ENCODE measurements at regions not wholly inside any gene's neighbourhood (a gene's known extent, or its start where the extent isn't known, plus 50 kb on each side); places are given as distances from the start of the nearest gene placed in this dataset.

DNA sequence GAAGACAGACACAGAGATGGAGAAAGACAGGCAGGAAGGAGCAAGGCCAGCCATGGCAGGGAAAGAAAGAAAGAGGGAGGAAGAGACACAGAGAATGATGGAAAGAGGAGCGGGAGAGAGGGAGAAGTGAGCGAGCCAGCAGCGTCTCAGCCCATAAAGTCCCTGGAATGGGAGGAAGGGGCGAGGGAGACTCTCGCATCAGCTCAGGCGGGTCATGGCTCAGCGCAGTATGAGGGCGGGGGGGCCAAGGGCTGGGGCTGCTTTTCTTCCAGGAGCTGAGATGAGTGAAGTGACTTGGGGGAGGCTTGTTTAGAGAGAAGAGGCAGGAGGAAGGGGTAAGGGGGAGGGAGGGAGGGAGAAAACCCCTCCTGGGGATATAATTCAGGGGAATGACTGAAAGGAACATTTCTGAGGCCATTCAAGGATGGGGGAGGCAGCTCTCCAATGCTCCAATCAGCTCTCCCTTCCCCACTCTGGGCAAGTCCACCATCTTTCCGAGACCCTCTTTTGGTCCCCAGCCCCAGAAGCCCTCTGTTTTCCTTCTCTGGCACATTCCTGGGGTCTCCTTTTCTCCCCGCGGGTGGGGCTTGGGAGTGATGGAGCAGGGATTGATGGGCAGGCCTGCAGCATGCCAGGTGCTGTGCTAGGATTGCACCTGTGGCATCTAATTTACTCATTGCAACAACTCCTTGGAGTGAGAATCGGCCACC lies 87.9 kb downstream of the HIF1AN start:
- no peak overlapping the region for H3K4me2 ChIP-seq (ENCODE audit: low read length)
- no peak overlapping the region for H2AFZ ChIP-seq (ENCODE audit: low read depth, low read length)
- H3K9me2 ChIP-seq (ENCODE audit: insufficient read depth, low read length): no peaks in the 10 kb centered on the region
- peaks cover 15% of the 10 kb centered on the region for H3K27me3 ChIP-seq (ENCODE audit: insufficient read depth, low read depth, low read length)
- H3K36me3 ChIP-seq (ENCODE audit: insufficient read depth, low read length): no peaks in the 10 kb centered on the region
- TF ChIP-seq MXI1 (conservative IDR thresholded peaks at IDR 0.05; ENCODE audit: poor library complexity, severe bottlenecking): no peak
- TF ChIP-seq EZH2 (IDR thresholded peaks at IDR 0.05; ENCODE audit: borderline replicate concordance, insufficient read depth, low read length, poor library complexity, severe bottlenecking): no peak
- TF ChIP-seq RAD21 (conservative IDR thresholded peaks at IDR 0.05): no peak
- TF ChIP-seq TAF1 (IDR thresholded peaks at IDR 0.05; ENCODE audit: low read depth): no peak
- no peak for TF ChIP-seq SMC3 (conservative IDR thresholded peaks at IDR 0.05; ENCODE audit: poor library complexity)
- TF ChIP-seq POLR2AphosphoS5 (IDR thresholded peaks at IDR 0.05): no peak
- TF ChIP-seq, protein P1, sequence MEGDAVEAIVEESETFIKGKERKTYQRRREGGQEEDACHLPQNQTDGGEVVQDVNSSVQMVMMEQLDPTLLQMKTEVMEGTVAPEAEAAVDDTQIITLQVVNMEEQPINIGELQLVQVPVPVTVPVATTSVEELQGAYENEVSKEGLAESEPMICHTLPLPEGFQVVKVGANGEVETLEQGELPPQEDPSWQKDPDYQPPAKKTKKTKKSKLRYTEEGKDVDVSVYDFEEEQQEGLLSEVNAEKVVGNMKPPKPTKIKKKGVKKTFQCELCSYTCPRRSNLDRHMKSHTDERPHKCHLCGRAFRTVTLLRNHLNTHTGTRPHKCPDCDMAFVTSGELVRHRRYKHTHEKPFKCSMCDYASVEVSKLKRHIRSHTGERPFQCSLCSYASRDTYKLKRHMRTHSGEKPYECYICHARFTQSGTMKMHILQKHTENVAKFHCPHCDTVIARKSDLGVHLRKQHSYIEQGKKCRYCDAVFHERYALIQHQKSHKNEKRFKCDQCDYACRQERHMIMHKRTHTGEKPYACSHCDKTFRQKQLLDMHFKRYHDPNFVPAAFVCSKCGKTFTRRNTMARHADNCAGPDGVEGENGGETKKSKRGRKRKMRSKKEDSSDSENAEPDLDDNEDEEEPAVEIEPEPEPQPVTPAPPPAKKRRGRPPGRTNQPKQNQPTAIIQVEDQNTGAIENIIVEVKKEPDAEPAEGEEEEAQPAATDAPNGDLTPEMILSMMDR (IDR thresholded peaks at IDR 0.05; ENCODE audit: poor library complexity, severe bottlenecking): no peak
- TF ChIP-seq, protein P2, sequence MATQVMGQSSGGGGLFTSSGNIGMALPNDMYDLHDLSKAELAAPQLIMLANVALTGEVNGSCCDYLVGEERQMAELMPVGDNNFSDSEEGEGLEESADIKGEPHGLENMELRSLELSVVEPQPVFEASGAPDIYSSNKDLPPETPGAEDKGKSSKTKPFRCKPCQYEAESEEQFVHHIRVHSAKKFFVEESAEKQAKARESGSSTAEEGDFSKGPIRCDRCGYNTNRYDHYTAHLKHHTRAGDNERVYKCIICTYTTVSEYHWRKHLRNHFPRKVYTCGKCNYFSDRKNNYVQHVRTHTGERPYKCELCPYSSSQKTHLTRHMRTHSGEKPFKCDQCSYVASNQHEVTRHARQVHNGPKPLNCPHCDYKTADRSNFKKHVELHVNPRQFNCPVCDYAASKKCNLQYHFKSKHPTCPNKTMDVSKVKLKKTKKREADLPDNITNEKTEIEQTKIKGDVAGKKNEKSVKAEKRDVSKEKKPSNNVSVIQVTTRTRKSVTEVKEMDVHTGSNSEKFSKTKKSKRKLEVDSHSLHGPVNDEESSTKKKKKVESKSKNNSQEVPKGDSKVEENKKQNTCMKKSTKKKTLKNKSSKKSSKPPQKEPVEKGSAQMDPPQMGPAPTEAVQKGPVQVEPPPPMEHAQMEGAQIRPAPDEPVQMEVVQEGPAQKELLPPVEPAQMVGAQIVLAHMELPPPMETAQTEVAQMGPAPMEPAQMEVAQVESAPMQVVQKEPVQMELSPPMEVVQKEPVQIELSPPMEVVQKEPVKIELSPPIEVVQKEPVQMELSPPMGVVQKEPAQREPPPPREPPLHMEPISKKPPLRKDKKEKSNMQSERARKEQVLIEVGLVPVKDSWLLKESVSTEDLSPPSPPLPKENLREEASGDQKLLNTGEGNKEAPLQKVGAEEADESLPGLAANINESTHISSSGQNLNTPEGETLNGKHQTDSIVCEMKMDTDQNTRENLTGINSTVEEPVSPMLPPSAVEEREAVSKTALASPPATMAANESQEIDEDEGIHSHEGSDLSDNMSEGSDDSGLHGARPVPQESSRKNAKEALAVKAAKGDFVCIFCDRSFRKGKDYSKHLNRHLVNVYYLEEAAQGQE (IDR thresholded peaks at IDR 0.05; ENCODE audit: borderline replicate concordance): no peak
- TF ChIP-seq EP300 (conservative IDR thresholded peaks at IDR 0.05; ENCODE audit: poor library complexity, severe bottlenecking): no peak
- H3K27ac ChIP-seq (ENCODE audit: low read length): no peak overlapping the region
- H3K9ac ChIP-seq (ENCODE audit: low read length): no peak overlapping the region
- no peaks in the 10 kb centered on the region for H3K79me2 ChIP-seq (replicated peaks; ENCODE audit: insufficient read depth, low read length)
- no peaks in the 10 kb centered on the region for H4K20me1 ChIP-seq (ENCODE audit: insufficient read depth)
- H3K9me3 ChIP-seq (ENCODE audit: low read length): no peaks in the 10 kb centered on the region
- H3K4me3 ChIP-seq (ENCODE audit: low read length): no peak overlapping the region
- no peaks in the 10 kb centered on the region for H3F3A ChIP-seq (ENCODE audit: insufficient read depth, low read length, poor library complexity, severe bottlenecking)

DNA sequence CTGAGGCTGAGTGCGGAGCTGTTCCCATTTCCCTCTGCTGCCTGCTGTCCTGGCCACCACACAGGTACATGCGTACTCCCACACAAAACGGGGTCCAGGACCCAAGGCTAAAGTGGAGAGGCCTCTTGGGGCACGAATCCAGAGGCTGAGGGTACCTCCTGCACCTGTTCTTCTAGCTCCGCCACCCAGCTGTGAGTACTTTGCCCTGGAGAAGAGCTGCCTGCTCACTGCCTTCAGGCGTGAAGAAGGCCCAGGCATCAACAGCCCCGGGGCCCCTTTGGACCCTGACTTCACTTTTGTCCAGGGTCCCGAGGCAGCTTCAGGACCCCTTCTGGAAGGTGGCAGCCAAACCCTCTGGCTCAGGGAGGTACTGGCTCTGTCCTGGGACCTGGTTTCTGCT lies 88.6 kb downstream of the HIF1AN start:
- Histone ChIP-seq H3K27me3 (ENCODE audit: insufficient read depth, low read depth, low read length) (peaks cover 15% of the 10 kb centered on the region), H3K36me3 (ENCODE audit: insufficient read depth, low read length) (no peaks in the 10 kb centered on the region), H3K4me3 (ENCODE audit: low read length) (no peak overlapping the region), H3K27ac (ENCODE audit: low read length) (no peak overlapping the region), H3K9ac (ENCODE audit: low read length) (no peak overlapping the region), H3K9me3 (ENCODE audit: low read length) (no peaks in the 10 kb centered on the region), H2AFZ (ENCODE audit: low read depth, low read length) (no peak overlapping the region), H3K9me2 (ENCODE audit: insufficient read depth, low read length) (no peaks in the 10 kb centered on the region), H4K20me1 (ENCODE audit: insufficient read depth) (no peaks in the 10 kb centered on the region), H3K79me2 (replicated peaks; ENCODE audit: insufficient read depth, low read length) (no peaks in the 10 kb centered on the region), H3F3A (ENCODE audit: insufficient read depth, low read length, poor library complexity, severe bottlenecking) (no peaks in the 10 kb centered on the region), H3K4me2 (ENCODE audit: low read length) (no peak overlapping the region)
- TF ChIP-seq RAD21 (conservative IDR thresholded peaks at IDR 0.05): no peak
- TF ChIP-seq, protein P1 (IDR thresholded peaks at IDR 0.05; ENCODE audit: poor library complexity, severe bottlenecking): no peak
- no peak for TF ChIP-seq TAF1 (IDR thresholded peaks at IDR 0.05; ENCODE audit: low read depth)
- TF ChIP-seq, protein P2 (IDR thresholded peaks at IDR 0.05; ENCODE audit: borderline replicate concordance): no peak
- no peak for TF ChIP-seq EP300 (conservative IDR thresholded peaks at IDR 0.05; ENCODE audit: poor library complexity, severe bottlenecking)

Measured in neural cell (in vitro differentiated cells).